Smooth muscle cell (in vitro differentiated cells): ENCODE measurements at regions not wholly inside any gene's neighbourhood (a gene's known extent, or its start where the extent isn't known, plus 50 kb on each side); places are given as distances from the start of the nearest gene placed in this dataset.

Experiments
- DNase-seq: peaks from one replicate; lab custom pipeline; 2025; ENCODE audit not compliant: unreplicated experiment; lab: John Stamatoyannopoulos, UW
- H2AFZ ChIP-seq: fragments of 200-600 bp; sonication (generic); 2 replicates; pipeline ENCODE4 v1.6.0; 2016; ENCODE audit warnings: antibody characterized with exemption, low read depth, mild to moderate bottlenecking
- H3F3A ChIP-seq: fragments of 200-600 bp; sonication (generic); 2 replicates; pipeline ENCODE4 v1.6.0; 2017; ENCODE audit warnings: antibody characterized with exemption, low read depth
- H3K27ac ChIP-seq: fragments of 200-600 bp; sonication (generic); 2 replicates; pipeline ENCODE4 v1.5.1; 2016; ENCODE audit warnings: low read depth, mild to moderate bottlenecking
- H3K27me3 ChIP-seq: fragments of 200-600 bp; sonication (generic); 2 replicates; pipeline ENCODE4 v1.6.1; 2016; ENCODE audit warnings: low read depth, mild to moderate bottlenecking
- H3K36me3 ChIP-seq: fragments of 200-600 bp; sonication (generic); 2 replicates; pipeline ENCODE4 v1.5.1; 2016; ENCODE audit warnings: low read depth
- H3K4me1 ChIP-seq: fragments of 200-600 bp; sonication (generic); 2 replicates; pipeline ENCODE4 v1.5.1; 2016; ENCODE audit warnings: low read depth
- H3K4me2 ChIP-seq: fragments of 200-600 bp; sonication (generic); 2 replicates; pipeline ENCODE4 v1.6.0; 2016; ENCODE audit warnings: mild to moderate bottlenecking
- H3K4me3 ChIP-seq: fragments of 200-600 bp; sonication (generic); 2 replicates; pipeline ENCODE4 v1.5.1; 2016; ENCODE audit warnings: mild to moderate bottlenecking
- H3K79me2 ChIP-seq: fragments of 200-600 bp; sonication (generic); 2 replicates; pipeline ENCODE4 v1.6.0; 2016; ENCODE audit warnings: low read depth, mild to moderate bottlenecking
- H3K9ac ChIP-seq: fragments of 200-600 bp; sonication (generic); 2 replicates; pipeline ENCODE4 v1.6.0; 2016; ENCODE audit warnings: low read depth
- H3K9me3 ChIP-seq: fragments of 200-600 bp; sonication (generic); replicated peaks from 2 replicates; pipeline ENCODE4 v1.5.1; 2016; ENCODE audit warnings: low read depth
- H4K20me1 ChIP-seq: fragments of 200-600 bp; sonication (generic); 2 replicates; pipeline ENCODE4 v1.6.0; 2016; ENCODE audit warnings: low read depth
- WGBS: methylation state at CpG from one replicate; pipeline ENCODE4 v1.1.7; 2016; ENCODE audit warnings: low lambda C conversion rate; 5-methylcytosine and 5-hydroxymethylcytosine counted together
- TF ChIP-seq, protein P1 (sequence below): fragments of 200-600 bp; sonication (generic); IDR thresholded peaks from 2 replicates; pipeline ENCODE4 v1.5.1; 2017; ENCODE audit warnings: borderline replicate concordance, mild to moderate bottlenecking, antibody characterized with exemption; ENCODE audit not compliant: insufficient read depth, poor library complexity, severe bottlenecking

DNA sequence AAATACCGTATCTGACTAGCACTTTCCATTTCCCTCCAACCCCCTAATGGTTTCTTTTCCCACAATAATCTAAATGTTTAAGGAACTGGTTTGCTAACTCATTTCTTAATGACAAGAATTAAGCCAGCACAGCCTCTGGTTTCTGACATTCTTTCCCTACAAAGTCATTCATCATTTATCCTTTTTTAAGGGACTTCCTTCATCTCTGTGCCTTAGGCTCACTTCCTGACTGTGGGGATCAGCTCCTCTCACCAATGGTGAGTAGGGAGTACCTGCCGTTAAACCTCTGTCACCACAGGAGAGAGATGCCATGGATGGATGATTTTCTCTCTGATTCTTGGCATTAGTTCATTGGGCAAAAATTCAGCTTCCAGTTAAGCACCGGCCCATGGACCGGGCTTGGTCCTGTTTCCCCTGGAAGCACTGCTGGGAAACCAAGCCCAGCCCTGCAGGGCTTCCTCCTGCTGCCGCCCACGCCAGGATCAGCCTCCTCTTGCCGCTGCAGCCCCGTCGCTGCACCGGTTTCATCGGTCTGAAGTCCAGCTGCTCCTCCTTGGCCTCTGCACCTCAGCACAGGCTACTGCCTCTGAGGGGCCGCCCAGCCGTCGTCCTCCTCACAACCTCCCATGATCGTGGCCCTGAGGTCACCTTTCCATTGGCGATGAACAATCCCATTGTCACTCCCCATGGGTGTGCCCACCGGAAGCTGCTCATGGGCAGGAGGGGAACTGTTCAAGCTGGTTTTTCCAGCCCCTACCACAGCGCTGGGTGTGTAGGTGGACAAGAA, 64.0 kb upstream of the ZNF516 start:
- TF ChIP-seq, protein P1, sequence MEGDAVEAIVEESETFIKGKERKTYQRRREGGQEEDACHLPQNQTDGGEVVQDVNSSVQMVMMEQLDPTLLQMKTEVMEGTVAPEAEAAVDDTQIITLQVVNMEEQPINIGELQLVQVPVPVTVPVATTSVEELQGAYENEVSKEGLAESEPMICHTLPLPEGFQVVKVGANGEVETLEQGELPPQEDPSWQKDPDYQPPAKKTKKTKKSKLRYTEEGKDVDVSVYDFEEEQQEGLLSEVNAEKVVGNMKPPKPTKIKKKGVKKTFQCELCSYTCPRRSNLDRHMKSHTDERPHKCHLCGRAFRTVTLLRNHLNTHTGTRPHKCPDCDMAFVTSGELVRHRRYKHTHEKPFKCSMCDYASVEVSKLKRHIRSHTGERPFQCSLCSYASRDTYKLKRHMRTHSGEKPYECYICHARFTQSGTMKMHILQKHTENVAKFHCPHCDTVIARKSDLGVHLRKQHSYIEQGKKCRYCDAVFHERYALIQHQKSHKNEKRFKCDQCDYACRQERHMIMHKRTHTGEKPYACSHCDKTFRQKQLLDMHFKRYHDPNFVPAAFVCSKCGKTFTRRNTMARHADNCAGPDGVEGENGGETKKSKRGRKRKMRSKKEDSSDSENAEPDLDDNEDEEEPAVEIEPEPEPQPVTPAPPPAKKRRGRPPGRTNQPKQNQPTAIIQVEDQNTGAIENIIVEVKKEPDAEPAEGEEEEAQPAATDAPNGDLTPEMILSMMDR = no peak
- H3K4me1 ChIP-seq = peaks cover 6% of the 10 kb centered on the region
- H3K79me2 ChIP-seq = no peaks in the 10 kb centered on the region
- WGBS = 70% methylated on average over 18 of the region's 18 CpGs
- no peak overlapping the region for H3K9ac ChIP-seq
- H4K20me1 ChIP-seq = no peaks in the 10 kb centered on the region
- H3F3A ChIP-seq = peaks cover 9% of the 10 kb centered on the region
- DNase-seq = no peak
- no peaks in the 10 kb centered on the region for H3K9me3 ChIP-seq
- H3K27me3 ChIP-seq = no peaks in the 10 kb centered on the region
- peak overlapping the region; percentile 6 for H3K4me2 ChIP-seq
- H3K27ac ChIP-seq = peak overlapping the region; percentile 46
- no peaks in the 10 kb centered on the region for H3K36me3 ChIP-seq
- H3K4me3 ChIP-seq = no peak overlapping the region
- no peak overlapping the region for H2AFZ ChIP-seq

DNA sequence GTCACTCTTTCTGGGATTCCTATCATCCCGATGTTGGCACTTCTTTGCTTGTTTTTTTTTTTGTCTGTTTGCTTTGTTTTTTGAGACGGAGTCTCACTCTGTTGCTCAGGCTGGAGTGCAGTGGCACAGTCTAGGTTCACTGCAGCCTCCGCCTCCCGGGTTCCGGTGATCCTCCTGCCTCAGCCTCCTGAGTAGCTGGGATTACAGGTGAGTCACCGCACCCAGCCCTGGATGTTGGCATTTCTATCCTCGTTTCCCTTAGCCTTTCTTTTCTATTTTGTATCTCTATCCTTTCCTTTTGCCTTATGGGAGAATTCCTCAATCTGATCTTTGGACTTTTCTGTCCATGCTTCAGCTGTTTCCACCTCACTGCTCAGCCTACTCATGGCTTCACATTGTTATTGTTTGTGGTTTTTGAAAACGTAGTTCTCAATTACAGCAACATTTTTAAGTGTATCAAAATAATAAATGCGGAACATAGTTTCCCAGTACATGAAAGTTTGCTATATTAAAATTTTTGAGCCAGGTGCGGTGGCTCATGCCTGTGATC, 62.1 kb upstream of the ZNF516 start:
- Histone ChIP-seq H3K4me1 (peaks cover 6% of the 10 kb centered on the region), H3K27me3 (no peaks in the 10 kb centered on the region), H3K9me3 (no peaks in the 10 kb centered on the region), H3K9ac (no peak overlapping the region), H3F3A (peaks cover 4% of the 10 kb centered on the region), H3K4me2 (no peak overlapping the region), H4K20me1 (no peaks in the 10 kb centered on the region), H3K36me3 (no peaks in the 10 kb centered on the region), H3K79me2 (no peaks in the 10 kb centered on the region), H2AFZ (no peak overlapping the region), H3K27ac (no peak overlapping the region), H3K4me3 (no peak overlapping the region)
- TF ChIP-seq, protein P1 = no peak
- 81% methylated on average over 10 of the region's 10 CpGs for WGBS
- no peak for DNase-seq

DNA sequence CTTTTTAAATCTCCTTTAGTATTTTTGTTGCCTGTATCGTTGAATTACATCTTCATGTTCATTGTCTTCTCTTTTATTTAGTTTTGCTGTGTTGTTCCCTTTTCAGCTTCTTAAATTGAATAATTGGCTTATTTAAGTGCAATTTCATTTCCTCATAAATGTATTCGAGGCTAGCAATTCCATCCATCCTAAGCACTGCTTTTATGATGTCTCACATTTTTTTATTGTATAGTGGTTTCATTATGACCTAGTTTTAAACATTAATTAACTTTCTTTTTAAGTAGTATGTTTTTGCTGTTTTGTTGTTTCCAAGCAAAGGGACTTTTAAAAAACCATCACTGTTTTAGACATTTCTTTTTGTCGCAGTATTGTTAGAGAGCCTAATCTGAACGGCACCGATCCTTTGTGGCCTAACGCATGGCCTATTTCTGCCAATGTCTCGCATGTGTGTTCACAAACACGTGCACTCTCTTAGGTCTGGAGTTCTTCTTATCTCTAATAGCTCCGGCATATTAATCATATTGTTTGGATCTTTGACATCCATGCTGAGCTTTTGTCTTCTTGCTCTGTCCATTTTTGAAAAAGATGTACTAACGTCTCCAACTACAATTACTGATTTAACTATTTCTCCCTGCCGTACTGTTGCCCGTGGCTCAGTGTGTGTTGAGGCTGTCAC, 59.6 kb upstream of the ZNF516 start:
- DNase-seq = no peak
- H3K36me3 ChIP-seq = no peaks in the 10 kb centered on the region
- H2AFZ ChIP-seq = no peak overlapping the region
- WGBS = 88% methylated on average over 12 of the region's 12 CpGs
- H3K4me2 ChIP-seq = peak overlapping the region; percentile 36
- no peak overlapping the region for H3K9ac ChIP-seq
- H3K4me3 ChIP-seq = no peak overlapping the region
- H3K27me3 ChIP-seq = no peaks in the 10 kb centered on the region
- H3F3A ChIP-seq = peaks cover 4% of the 10 kb centered on the region
- no peaks in the 10 kb centered on the region for H3K9me3 ChIP-seq
- H4K20me1 ChIP-seq = no peaks in the 10 kb centered on the region
- H3K27ac ChIP-seq = no peak overlapping the region
- no peaks in the 10 kb centered on the region for H3K79me2 ChIP-seq
- peaks cover 6% of the 10 kb centered on the region for H3K4me1 ChIP-seq
- TF ChIP-seq, protein P1 = no peak
